ENCODE measurements at regions not wholly inside any gene's neighbourhood (a gene's known extent, or its start where the extent isn't known, plus 50 kb on each side); places are given as distances from the start of the nearest gene placed in this dataset.

DNA sequence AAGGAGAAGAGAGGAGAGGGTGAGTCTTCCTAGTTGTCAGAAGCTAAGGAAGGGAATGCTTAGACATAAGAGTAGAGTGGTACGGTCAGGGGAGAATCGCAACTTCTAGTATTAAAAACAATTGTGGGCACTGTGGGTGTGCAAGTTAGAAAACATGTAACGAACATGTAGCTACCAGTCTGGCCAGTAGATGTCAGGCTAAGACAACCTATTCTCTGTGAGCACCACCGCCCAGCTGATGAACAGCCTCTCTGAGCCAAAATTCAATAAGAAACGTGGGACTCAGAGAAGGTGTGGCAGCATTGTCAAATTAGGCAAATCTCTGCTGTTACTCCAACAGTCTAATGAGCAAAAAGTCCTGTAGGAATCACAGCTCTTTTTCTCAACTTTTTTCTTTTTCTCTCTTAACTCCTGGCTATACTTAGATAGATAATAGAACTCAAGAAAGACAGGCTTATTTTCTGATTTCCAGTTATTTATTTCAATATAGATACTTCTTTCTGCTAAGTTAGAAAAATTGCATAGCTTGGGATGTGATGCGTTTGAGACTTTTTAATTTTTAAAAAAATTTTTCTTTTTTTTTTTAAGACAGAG is 186.2 kb downstream of the USP12 start (continued):
- no peak for TF ChIP-seq MXI1 (IDR thresholded peaks at IDR 0.05; ENCODE audit: low read depth, low read length)
- TF ChIP-seq, protein P1, sequence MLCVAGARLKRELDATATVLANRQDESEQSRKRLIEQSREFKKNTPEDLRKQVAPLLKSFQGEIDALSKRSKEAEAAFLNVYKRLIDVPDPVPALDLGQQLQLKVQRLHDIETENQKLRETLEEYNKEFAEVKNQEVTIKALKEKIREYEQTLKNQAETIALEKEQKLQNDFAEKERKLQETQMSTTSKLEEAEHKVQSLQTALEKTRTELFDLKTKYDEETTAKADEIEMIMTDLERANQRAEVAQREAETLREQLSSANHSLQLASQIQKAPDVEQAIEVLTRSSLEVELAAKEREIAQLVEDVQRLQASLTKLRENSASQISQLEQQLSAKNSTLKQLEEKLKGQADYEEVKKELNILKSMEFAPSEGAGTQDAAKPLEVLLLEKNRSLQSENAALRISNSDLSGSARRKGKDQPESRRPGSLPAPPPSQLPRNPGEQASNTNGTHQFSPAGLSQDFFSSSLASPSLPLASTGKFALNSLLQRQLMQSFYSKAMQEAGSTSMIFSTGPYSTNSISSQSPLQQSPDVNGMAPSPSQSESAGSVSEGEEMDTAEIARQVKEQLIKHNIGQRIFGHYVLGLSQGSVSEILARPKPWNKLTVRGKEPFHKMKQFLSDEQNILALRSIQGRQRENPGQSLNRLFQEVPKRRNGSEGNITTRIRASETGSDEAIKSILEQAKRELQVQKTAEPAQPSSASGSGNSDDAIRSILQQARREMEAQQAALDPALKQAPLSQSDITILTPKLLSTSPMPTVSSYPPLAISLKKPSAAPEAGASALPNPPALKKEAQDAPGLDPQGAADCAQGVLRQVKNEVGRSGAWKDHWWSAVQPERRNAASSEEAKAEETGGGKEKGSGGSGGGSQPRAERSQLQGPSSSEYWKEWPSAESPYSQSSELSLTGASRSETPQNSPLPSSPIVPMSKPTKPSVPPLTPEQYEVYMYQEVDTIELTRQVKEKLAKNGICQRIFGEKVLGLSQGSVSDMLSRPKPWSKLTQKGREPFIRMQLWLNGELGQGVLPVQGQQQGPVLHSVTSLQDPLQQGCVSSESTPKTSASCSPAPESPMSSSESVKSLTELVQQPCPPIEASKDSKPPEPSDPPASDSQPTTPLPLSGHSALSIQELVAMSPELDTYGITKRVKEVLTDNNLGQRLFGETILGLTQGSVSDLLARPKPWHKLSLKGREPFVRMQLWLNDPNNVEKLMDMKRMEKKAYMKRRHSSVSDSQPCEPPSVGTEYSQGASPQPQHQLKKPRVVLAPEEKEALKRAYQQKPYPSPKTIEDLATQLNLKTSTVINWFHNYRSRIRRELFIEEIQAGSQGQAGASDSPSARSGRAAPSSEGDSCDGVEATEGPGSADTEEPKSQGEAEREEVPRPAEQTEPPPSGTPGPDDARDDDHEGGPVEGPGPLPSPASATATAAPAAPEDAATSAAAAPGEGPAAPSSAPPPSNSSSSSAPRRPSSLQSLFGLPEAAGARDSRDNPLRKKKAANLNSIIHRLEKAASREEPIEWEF (IDR thresholded peaks at IDR 0.05; ENCODE audit: insufficient replicate concordance, low read depth, low read length) = no peak

DNA sequence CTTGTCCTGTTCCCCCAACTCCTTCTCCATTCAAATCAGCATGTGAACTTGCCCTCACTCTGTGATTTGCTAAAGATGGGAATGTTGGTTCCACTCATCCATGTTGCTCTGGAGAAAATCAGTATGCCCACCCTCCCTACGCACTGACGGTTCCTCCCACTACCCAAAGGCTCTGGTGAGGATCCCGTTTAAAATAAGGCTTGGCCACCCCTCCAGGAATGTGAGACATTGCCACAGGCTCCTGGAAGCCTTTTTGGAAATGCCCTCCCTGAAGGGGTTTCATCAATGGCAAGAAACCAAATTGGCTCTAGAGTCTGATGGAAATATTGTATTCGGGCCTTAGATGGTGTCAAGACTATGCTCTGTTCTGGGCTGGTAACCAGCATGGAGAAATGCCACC is 187.3 kb downstream of the USP12 start:
- Histone ChIP-seq H3K9ac (ENCODE audit: control insufficient read depth, insufficient read depth, low read length) (no peak overlapping the region), H4K20me1 (ENCODE audit: control insufficient read depth, insufficient read depth) (no peaks in the 10 kb centered on the region), H3K4me1 (ENCODE audit: control insufficient read depth, insufficient read depth, low read length) (no peaks in the 10 kb centered on the region), H3K27me3 (replicated peaks in 1 of 2; ENCODE audit: control insufficient read depth in 2 of 2, insufficient read depth in 2 of 2, low read length in 1 of 2) (no peaks in the 10 kb centered on the region; a peak in 1 of 4 replicates), H3K4me2 (ENCODE audit: control insufficient read depth, insufficient read depth) (no peak overlapping the region), H3K36me3 (ENCODE audit: control insufficient read depth in 2 of 2, insufficient read depth in 2 of 2, low read length in 1 of 2) (no peaks in the 10 kb centered on the region), H3K79me2 (ENCODE audit: control insufficient read depth, insufficient read depth, low read length) (no peaks in the 10 kb centered on the region), H2AFZ (ENCODE audit: control insufficient read depth, low read depth, low read length) (no peak overlapping the region), H3K4me3 (no peak overlapping the region), H3K9me3 (replicated peaks; ENCODE audit: control insufficient read depth, insufficient read depth, low read length) (no peaks in the 10 kb centered on the region), H3K27ac (ENCODE audit: control insufficient read depth, insufficient read depth) (no peak overlapping the region)
- SMC1A ChIA-PET (ENCODE audit: uncharacterized antibody, unreplicated experiment) = interaction anchor here (0.9 to 4.2 kb wide), 14 partner anchors 13 to 842 kb away, joined by 3 to 81 read pairs (median 7); no protein-coding TSS in a partner anchor
- in situ Hi-C loops (cut with MboI) = loop anchor here (5.0 to 10.0 kb wide), 2 partner anchors 843 to 1000 kb away; partner anchors contain the start of gene URAD
- DNase-seq (ENCODE audit: low read depth, low spot score) (no peak), ATAC-seq (no peak), FAIRE-seq (no peak)
- WGBS (ENCODE audit: insufficient coverage, insufficient replicate concordance, low lambda C conversion rate, missing lambda C conversion rate) = 64% methylated on average over 4 of the region's 4 CpGs
- intact Hi-C loops (cut with micrococcal nuclease; ENCODE audit: unreplicated experiment) = loop anchor here (10.0 kb wide), 2 partner anchors 190 to 1000 kb away; partner anchors contain the start of genes URAD and USP12
- POLR2A ChIA-PET = no interaction called here
- no peak for TF ChIP-seq TCF3 (IDR thresholded peaks at IDR 0.05; ENCODE audit: borderline replicate concordance, insufficient read depth, low read depth, low read length)
- no TSS peak for BruUV-seq (replicated peaks)
- CTCF ChIA-PET = interaction anchor here (1.0 to 4.9 kb wide), 20 partner anchors 13 to 845 kb away, joined by 3 to 147 read pairs (median 8); no protein-coding TSS in a partner anchor
- RAD21 ChIA-PET (ENCODE audit: unreplicated experiment) = interaction anchor here (0.5 to 2.7 kb wide), 10 partner anchors 38 to 1812 kb away, joined by 3 to 54 read pairs (median 8); no protein-coding TSS in a partner anchor

Measured in GM12878 (cell line).